ENCODE measurements at regions not wholly inside any gene's neighbourhood (a gene's known extent, or its start where the extent isn't known, plus 50 kb on each side); places are given as distances from the start of the nearest gene placed in this dataset.

DNA sequence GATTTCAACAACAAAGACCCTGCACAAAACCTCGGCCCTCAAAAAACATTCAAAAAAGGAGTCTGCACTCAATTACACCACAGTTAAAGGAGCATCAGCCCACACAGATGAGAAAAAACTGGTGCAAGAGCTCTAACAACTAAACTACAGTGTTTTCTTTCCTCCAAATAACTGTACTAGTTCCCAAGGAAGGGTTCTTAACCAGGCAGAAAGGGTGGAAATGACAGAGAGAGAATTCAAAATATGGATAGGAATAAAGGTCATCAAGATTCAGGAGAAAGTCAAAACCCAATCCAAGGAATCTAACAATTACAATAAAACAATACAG lies 176.4 kb upstream of the TRPC4 start:
- Histone ChIP-seq H3K9ac (no peak overlapping the region), H2AFZ (peak overlapping the region; percentile 47; the same call in 1 of the 2 replicates), H3K27me3 (replicated peaks; ENCODE audit: insufficient read depth) (no peaks in the 10 kb centered on the region), H3K4me3 (no peak overlapping the region), H3K27ac (no peak overlapping the region), H3K4me1 (ENCODE audit: insufficient read depth) (peaks cover 12% of the 10 kb centered on the region), H3K79me2 (ENCODE audit: insufficient read depth) (no peaks in the 10 kb centered on the region), H3K9me3 (ENCODE audit: low read depth) (no peaks in the 10 kb centered on the region), H3K9me2 (ENCODE audit: insufficient read depth) (no peaks in the 10 kb centered on the region), H3K4me2 (ENCODE audit: unreplicated experiment) (no peak overlapping the region), H4K20me1 (ENCODE audit: insufficient read depth) (no peaks in the 10 kb centered on the region), H3K36me3 (ENCODE audit: low read depth) (no peaks in the 10 kb centered on the region), H3F3A (ENCODE audit: insufficient read depth) (no peaks in the 10 kb centered on the region)
- WGBS, 2 experiments (ENCODE audit: low coverage in 1 of 2, low lambda C conversion rate in 2 of 2, missing lambda C conversion rate in 2 of 2) = 21 to 34% methylated on average over 1 of the region's 1 CpG
- in situ Hi-C loops (cut with MboI) = no loop called here
- DNase-seq = no peak
- no peak for TF ChIP-seq EZH2phosphoT487 (IDR thresholded peaks at IDR 0.05; ENCODE audit: insufficient read depth, low read depth)
- no peak for TF ChIP-seq EZH2 (IDR thresholded peaks at IDR 0.05; ENCODE audit: insufficient read depth, poor library complexity, severe bottlenecking)

DNA sequence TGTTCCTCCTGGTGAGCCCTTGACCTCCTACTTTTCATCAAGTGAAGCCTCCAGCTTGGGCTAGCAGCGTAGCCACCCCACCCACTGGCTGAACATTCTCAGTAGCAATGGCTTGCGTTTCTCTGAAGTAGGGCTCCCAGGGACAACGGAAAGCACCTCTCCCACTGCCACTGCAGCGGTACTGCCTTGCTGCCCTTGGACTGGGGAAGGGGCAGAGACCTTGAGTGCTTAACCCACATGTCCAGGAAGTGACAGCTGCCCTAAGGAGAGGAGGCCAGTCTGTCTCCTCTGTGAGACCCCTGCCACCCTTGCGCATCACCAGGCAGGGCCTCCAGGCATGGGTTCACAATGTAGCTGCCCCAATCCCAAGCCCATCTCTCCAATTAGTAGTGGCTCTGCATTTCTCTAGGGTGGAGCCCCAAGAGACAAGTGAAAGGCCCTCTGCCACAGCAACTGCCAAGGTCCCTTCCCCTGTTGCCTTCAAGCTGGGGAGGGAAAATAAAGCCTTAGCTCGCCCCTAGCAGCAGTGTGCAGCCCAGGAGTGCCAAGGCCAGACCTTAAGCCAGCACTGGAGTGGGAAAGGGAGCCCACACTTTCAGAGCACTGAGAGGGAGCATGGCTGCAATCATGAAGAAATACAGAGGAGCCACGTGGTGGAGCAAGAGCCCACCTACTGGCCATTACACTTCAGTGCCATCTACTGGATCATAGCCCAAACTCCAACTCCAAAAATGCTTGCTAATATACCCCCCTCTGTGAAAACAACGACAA lies 175.9 kb upstream of the TRPC4 start:
- no peak overlapping the region for H3K9ac ChIP-seq
- no peak overlapping the region for H3K4me3 ChIP-seq
- peaks cover 12% of the 10 kb centered on the region for H3K4me1 ChIP-seq (ENCODE audit: insufficient read depth)
- no peaks in the 10 kb centered on the region for H3K27me3 ChIP-seq (replicated peaks; ENCODE audit: insufficient read depth)
- in situ Hi-C loops (cut with MboI) = no loop called here
- peak; percentile 45 for DNase-seq
- no peaks in the 10 kb centered on the region for H3K9me3 ChIP-seq (ENCODE audit: low read depth)
- H3K27ac ChIP-seq = no peak overlapping the region
- H3K79me2 ChIP-seq (ENCODE audit: insufficient read depth) = no peaks in the 10 kb centered on the region
- no peak for TF ChIP-seq EZH2phosphoT487 (IDR thresholded peaks at IDR 0.05; ENCODE audit: insufficient read depth, low read depth)
- no peak for TF ChIP-seq EZH2 (IDR thresholded peaks at IDR 0.05; ENCODE audit: insufficient read depth, poor library complexity, severe bottlenecking)
- H3K4me2 ChIP-seq (ENCODE audit: unreplicated experiment) = no peak overlapping the region
- no peaks in the 10 kb centered on the region for H3K36me3 ChIP-seq (ENCODE audit: low read depth)
- peak overlapping the region; percentile 47; the same call in 1 of the 2 replicates for H2AFZ ChIP-seq
- no peaks in the 10 kb centered on the region for H4K20me1 ChIP-seq (ENCODE audit: insufficient read depth)
- 74 to 75% methylated on average over 8 of the region's 8 CpGs for WGBS, 2 experiments (ENCODE audit: low coverage in 1 of 2, low lambda C conversion rate in 2 of 2, missing lambda C conversion rate in 2 of 2)
- no peaks in the 10 kb centered on the region for H3F3A ChIP-seq (ENCODE audit: insufficient read depth)
- no peaks in the 10 kb centered on the region for H3K9me2 ChIP-seq (ENCODE audit: insufficient read depth)

DNA sequence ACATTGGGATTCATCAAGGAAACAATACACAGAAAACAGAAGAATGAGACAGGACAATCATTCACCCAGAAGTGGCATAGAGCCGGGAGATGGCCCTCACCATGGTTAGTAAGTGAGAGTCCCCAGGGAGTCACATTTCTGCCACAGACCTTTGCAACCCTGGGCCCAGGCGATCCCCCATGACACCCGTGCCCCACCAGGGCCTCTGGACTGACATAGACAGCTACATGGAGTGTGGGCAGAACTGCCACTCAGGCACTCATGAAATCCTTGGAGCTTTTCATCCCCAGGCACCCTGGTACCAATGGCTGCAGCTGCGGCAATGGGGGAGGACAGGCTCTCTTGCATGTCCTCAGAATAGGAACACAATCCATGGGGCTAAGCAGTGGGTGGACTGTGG lies 174.5 kb upstream of the TRPC4 start:
- Histone ChIP-seq H3F3A (ENCODE audit: insufficient read depth) (no peaks in the 10 kb centered on the region), H3K9ac (no peak overlapping the region), H3K36me3 (ENCODE audit: low read depth) (no peaks in the 10 kb centered on the region), H3K9me3 (ENCODE audit: low read depth) (no peaks in the 10 kb centered on the region), H3K79me2 (ENCODE audit: insufficient read depth) (no peaks in the 10 kb centered on the region), H3K4me2 (ENCODE audit: unreplicated experiment) (no peak overlapping the region), H3K27me3 (replicated peaks; ENCODE audit: insufficient read depth) (no peaks in the 10 kb centered on the region), H4K20me1 (ENCODE audit: insufficient read depth) (no peaks in the 10 kb centered on the region), H3K4me1 (ENCODE audit: insufficient read depth) (peaks cover 12% of the 10 kb centered on the region), H3K9me2 (ENCODE audit: insufficient read depth) (no peaks in the 10 kb centered on the region), H2AFZ (no peak overlapping the region), H3K27ac (no peak overlapping the region), H3K4me3 (no peak overlapping the region)
- in situ Hi-C loops (cut with MboI) = no loop called here
- TF ChIP-seq EZH2phosphoT487 (IDR thresholded peaks at IDR 0.05; ENCODE audit: insufficient read depth, low read depth) (no peak), EZH2 (IDR thresholded peaks at IDR 0.05; ENCODE audit: insufficient read depth, poor library complexity, severe bottlenecking) (no peak)
- 62 to 66% methylated on average over 4 of the region's 4 CpGs for WGBS, 2 experiments (ENCODE audit: low coverage in 1 of 2, low lambda C conversion rate in 2 of 2, missing lambda C conversion rate in 2 of 2)
- no peak for DNase-seq

DNA sequence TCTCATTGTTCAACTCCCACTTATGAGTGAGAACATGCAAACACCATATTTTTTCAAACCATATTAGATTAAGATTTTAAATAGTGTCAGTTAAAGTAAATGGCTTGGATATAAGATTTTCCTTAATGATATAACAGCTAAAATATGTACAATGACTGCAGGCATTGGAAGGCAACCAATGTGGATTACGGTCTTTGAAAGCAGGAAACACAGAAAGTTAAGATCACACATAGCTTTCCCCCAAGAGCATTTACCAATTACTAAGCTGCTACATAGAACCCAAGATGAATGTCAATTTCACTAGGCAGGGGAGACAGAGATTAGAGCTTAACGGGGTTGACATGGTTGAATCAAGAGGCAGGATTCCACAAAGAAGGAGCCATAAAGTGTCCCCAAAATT lies 173.2 kb upstream of the TRPC4 start:
- in situ Hi-C loops (cut with MboI) = no loop called here
- Histone ChIP-seq H3K36me3 (ENCODE audit: low read depth) (no peaks in the 10 kb centered on the region), H4K20me1 (ENCODE audit: insufficient read depth) (no peaks in the 10 kb centered on the region), H3K9ac (no peak overlapping the region), H3K27ac (no peak overlapping the region), H3K9me3 (ENCODE audit: low read depth) (no peaks in the 10 kb centered on the region), H3K4me3 (no peak overlapping the region), H2AFZ (0 out of 2 replicates have a peak overlapping the region, but pooled peaks have one; percentile 15), H3K4me2 (ENCODE audit: unreplicated experiment) (no peak overlapping the region), H3F3A (ENCODE audit: insufficient read depth) (no peaks in the 10 kb centered on the region), H3K4me1 (ENCODE audit: insufficient read depth) (peaks cover 12% of the 10 kb centered on the region), H3K79me2 (ENCODE audit: insufficient read depth) (no peaks in the 10 kb centered on the region), H3K9me2 (ENCODE audit: insufficient read depth) (no peaks in the 10 kb centered on the region), H3K27me3 (replicated peaks; ENCODE audit: insufficient read depth) (no peaks in the 10 kb centered on the region)
- TF ChIP-seq EZH2 (IDR thresholded peaks at IDR 0.05; ENCODE audit: insufficient read depth, poor library complexity, severe bottlenecking) (no peak), EZH2phosphoT487 (IDR thresholded peaks at IDR 0.05; ENCODE audit: insufficient read depth, low read depth) (no peak)
- peak; percentile 55 for DNase-seq
- 68 to 72% methylated on average over 2 of the region's 2 CpGs for WGBS, 2 experiments (ENCODE audit: low coverage in 1 of 2, low lambda C conversion rate in 2 of 2, missing lambda C conversion rate in 2 of 2)

Measured in GM23248 (cell line).